K562 (cell line): ENCODE measurements at regions not wholly inside any gene's neighbourhood (a gene's known extent, or its start where the extent isn't known, plus 50 kb on each side); places are given as distances from the start of the nearest gene placed in this dataset.

Experiments used
- BRD9 ChIP-seq: fragments of 450-650 bp; IDR thresholded peaks from 2 replicates; pipeline ENCODE4 v1.6.1; 2018; ENCODE audit warnings: low read depth; ENCODE audit not compliant: partially characterized antibody
- ESRRA ChIP-seq: fragments of 450-650 bp; IDR thresholded peaks from 2 replicates; pipeline ENCODE4 v1.6.1; 2014; ENCODE audit warnings: low read depth, mild to moderate bottlenecking, moderate library complexity, borderline replicate concordance
- YBX1 ChIP-seq: fragments of 450-650 bp; IDR thresholded peaks from 2 replicates; pipeline ENCODE4 v1.7.1; 2016; ENCODE audit warnings: mild to moderate bottlenecking
- ZNF507 ChIP-seq: conservative IDR thresholded peaks from 2 replicates; pipeline ENCODE4 v1.6.1; 2017; ENCODE audit warnings: missing genetic modification characterization, missing compliant biosample characterization
- TF ChIP-seq, protein P1 (sequence below): fragments of 250-450 bp; sonication (Bioruptor Pico); IDR thresholded peaks from 2 replicates; pipeline ENCODE4 v1.8.0; 2021; ENCODE audit warnings: borderline replicate concordance, mild to moderate bottlenecking, moderate library complexity; ENCODE audit not compliant: poor library complexity, severe bottlenecking
- TF ChIP-seq, protein P2 (sequence below), 2 experiments: IDR thresholded peaks in 1 of 2; conservative IDR thresholded peaks in 1 of 2; 2 replicates each; pipeline ENCODE4 v1.6.1; 2016; ENCODE audit warnings: low read depth in 2 of 2, mild to moderate bottlenecking in 1 of 2, missing compliant biosample characterization in 1 of 2, missing genetic modification characterization in 1 of 2, moderate library complexity in 1 of 2
- TF ChIP-seq, protein P3 (sequence below), 2 experiments: fragments of 150-350 bp in 1 of 2; IDR thresholded peaks; 2 replicates each; pipeline ENCODE4 v1.6.1; 2012 to 2016; ENCODE audit warnings: low read depth in 2 of 2, low read length in 2 of 2, mild to moderate bottlenecking in 1 of 2, moderate library complexity in 1 of 2

DNA sequence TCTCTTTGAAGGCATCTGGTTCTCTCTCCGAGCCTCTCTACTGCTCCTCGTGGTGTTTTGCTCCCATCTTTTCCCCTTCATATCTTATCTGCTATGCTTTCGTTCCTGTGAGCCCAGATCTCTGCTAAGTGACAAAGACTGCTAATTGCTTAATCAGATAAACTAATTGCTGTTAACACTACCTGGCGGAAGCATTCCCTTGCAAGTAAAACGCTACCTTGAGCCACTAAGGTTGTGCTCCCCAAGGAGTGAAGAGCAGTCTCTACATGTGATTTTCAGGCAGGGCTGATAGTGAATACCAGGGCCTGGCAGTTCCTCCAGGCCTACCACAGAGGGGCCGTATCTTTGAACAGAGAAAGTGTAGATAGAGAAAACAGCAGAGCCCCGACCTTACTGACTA lies 244.0 kb upstream of the GATB start (continued):
- TF ChIP-seq, protein P1, sequence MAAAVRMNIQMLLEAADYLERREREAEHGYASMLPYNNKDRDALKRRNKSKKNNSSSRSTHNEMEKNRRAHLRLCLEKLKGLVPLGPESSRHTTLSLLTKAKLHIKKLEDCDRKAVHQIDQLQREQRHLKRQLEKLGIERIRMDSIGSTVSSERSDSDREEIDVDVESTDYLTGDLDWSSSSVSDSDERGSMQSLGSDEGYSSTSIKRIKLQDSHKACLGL (CRISPR knock-in tag): no peak
- TF ChIP-seq, protein P2, sequence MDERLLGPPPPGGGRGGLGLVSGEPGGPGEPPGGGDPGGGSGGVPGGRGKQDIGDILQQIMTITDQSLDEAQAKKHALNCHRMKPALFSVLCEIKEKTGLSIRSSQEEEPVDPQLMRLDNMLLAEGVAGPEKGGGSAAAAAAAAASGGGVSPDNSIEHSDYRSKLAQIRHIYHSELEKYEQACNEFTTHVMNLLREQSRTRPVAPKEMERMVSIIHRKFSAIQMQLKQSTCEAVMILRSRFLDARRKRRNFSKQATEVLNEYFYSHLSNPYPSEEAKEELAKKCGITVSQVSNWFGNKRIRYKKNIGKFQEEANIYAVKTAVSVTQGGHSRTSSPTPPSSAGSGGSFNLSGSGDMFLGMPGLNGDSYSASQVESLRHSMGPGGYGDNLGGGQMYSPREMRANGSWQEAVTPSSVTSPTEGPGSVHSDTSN (CRISPR knock-in tag; IDR thresholded peaks at IDR 0.05; ENCODE audit: low read depth): no peak
- TF ChIP-seq, protein P2 (tag; conservative IDR thresholded peaks at IDR 0.05; ENCODE audit: low read depth): no peak
- TF ChIP-seq ESRRA (no peak), YBX1 (no peak), ZNF507 (tag) (no peak), BRD9 (no peak)
- TF ChIP-seq, protein P3, sequence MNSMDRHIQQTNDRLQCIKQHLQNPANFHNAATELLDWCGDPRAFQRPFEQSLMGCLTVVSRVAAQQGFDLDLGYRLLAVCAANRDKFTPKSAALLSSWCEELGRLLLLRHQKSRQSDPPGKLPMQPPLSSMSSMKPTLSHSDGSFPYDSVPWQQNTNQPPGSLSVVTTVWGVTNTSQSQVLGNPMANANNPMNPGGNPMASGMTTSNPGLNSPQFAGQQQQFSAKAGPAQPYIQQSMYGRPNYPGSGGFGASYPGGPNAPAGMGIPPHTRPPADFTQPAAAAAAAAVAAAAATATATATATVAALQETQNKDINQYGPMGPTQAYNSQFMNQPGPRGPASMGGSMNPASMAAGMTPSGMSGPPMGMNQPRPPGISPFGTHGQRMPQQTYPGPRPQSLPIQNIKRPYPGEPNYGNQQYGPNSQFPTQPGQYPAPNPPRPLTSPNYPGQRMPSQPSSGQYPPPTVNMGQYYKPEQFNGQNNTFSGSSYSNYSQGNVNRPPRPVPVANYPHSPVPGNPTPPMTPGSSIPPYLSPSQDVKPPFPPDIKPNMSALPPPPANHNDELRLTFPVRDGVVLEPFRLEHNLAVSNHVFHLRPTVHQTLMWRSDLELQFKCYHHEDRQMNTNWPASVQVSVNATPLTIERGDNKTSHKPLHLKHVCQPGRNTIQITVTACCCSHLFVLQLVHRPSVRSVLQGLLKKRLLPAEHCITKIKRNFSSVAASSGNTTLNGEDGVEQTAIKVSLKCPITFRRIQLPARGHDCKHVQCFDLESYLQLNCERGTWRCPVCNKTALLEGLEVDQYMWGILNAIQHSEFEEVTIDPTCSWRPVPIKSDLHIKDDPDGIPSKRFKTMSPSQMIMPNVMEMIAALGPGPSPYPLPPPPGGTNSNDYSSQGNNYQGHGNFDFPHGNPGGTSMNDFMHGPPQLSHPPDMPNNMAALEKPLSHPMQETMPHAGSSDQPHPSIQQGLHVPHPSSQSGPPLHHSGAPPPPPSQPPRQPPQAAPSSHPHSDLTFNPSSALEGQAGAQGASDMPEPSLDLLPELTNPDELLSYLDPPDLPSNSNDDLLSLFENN (IDR thresholded peaks at IDR 0.05; ENCODE audit: low read depth in 2 of 2, low read length in 2 of 2): no peak
- TF ChIP-seq, all 486 proteins: peak for 0
